GOT3 (cell line): ENCODE measurements at regions not wholly inside any gene's neighbourhood (a gene's known extent, or its start where the extent isn't known, plus 50 kb on each side); places are given as distances from the start of the nearest gene placed in this dataset.
A peak's percentile ranks its signal among the peaks of the same experiment; 100 is the strongest.
"Not testable (repeated sequence)": the region's sequence is repeated elsewhere in the genome, so short reads cannot be mapped to it uniquely, and the experiment has no call there.

ENCODE experiments used
- DNase-seq: peaks from one replicate; lab custom pipeline; 2025; ENCODE audit warnings: mixed read lengths; lab: John Stamatoyannopoulos, UW

DNA sequence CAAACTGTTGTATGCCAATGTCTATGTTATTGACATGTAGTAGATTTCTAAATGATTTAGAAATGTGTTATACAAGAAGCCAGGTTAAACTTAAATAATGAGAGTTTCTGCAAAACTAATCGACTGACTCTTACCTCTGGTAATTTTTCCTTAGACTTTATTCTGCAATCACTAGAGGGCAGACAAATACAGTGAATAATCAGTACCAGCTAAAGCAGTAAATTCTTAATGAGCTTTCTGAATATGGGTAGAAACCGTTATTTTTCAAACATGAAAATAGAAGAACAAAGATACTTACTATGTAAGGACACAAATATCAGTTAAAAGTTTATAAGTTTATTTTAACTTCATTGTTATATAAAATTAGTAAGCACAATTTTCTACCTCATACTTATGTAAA, 97.9 kb upstream of the RGS1 start:
- DNase-seq: no peak

GRCh38 chr1:192485692-192486436, 89.7 kb upstream of the RGS1 start:
- no peak for DNase-seq

GRCh38 chr1:192488058-192488457, 87.5 kb upstream of the RGS1 start:
- DNase-seq: no peak

DNA sequence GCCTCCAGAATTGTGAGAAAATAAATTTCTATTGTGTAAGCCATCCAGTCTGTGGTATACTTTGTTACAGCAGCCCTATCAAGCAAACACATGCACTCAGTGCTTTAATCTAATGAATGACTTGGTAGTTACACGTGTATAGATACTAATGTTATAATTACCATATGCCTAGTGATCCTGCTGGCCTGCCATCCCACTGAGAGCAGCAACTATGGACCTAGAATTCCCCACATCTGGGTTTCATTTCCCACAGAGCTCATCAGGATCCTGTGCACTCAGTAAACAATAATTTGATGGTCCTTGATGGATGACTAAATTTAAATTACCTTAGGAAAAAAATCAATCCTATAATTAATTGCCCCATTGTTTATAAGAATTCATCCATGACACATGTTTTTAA, 86.5 kb upstream of the RGS1 start:
- no peak for DNase-seq

- DNase-seq: peak; percentile 27
Observed at GRCh38 chr1:192489748-192490147, 85.8 kb upstream of the RGS1 start.

DNA sequence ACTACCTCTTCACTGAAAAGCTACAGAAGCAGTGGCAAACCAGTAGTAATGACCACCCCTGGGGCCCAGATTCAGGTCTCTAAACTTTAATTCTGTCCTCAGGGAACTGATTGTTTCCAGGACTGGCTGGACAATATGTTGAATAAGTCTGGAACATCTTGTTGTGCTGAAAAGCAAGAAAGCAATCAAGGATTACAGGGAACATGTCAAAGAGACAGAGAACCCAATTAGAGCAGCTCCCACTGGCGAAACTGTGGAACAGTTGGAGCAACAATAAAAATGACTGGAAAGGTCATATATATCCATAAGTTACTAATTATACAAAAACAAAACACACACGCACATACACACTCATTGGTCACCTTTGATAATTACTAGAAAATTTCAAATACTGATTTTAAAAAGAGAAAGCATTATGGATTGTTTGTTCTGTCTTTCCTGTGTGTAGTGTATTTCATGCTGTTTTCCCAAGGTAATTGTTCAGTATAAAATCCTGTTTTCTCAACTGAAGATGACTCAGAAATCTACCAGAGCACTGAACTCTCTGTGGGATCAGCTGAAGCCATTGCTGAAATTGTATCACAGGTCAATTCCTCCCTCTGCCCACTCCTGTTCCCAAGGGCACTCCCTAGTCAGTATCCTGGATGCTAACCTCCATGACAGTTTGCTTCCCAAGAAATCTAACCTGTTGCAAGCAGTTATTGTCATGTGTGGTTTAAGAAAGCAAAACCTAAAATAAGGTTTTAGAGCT, 83.6 kb upstream of the RGS1 start:
- no peak for DNase-seq

GRCh38 chr1:192493584-192493983, 82.0 kb upstream of the RGS1 start:
- DNase-seq: no peak

DNA sequence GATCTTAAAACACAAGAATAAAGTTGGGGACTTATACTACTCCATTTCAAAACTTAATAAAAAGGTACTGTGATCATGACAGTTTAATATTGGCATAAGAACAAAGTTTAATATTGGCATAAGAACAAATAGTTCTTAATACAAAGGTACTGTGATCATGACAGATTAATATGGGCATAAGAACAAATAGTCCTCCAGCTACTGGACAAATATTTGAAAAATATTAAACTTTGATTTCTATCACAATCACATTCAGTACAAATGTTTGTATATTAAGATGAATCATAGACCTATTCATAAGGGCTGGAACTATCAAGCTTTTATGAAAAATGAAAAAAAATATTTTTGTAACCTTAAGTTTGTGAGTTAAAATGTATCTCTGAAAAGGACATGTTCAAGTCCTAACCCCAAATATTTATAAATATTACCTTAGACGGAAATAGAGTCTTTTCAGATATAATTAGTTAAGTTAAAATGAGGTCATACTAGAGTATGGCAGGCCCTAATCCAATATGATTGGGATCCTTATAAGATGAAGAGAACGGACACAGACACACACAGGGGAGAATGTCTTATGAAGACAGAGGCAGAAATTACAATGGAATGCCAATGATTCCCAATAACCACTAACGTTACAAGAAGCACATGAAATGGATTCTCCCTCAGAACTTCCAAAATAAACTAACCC, 79.1 kb upstream of the RGS1 start:
- DNase-seq: no peak

DNA sequence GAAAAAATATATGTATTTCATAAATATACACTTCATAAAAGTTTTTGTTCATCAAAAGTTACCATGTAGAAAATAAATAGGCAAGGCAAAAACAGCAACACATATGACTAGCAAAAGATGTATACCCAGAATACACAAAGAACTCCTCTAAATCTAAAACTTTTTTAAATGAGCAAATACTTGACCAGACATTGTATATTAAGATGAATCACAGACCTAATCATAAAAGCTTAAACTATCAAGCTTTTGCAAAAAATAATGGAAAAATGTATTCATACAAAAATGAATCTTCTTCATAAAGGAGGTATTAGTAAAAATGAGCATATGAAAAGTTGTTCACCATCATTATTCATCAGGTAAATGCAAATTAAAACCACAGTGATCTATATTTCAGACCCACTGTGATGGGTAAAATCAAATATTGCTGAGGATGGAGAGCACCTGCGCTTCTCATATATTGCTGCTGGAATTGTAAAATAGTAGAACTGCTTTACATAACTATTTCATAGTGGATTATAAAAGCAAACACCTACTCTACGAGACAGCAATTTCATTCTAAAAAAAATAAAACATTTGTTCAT, 78.3 kb upstream of the RGS1 start:
- no peak for DNase-seq

DNA sequence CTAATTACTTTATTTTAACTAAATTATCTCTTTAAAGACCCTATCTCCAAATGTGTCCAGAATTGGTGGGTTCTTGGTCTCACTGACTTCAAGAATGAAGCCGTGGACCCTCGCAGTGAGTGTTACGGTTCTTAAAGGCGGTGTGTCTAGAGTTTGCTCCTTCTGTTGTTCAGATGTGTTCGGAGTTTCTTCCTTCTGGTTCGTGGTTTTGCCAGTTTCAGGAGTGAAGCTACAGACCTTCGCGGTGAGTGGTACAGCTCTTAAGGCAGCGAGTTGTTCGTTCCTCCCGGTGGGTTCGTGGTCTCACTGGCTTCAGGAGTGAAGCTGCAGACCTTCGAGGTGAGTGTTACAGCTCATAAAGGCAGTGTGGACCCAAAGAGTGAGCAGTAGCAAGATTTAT, 77.5 kb upstream of the RGS1 start:
- DNase-seq: not testable (repeated sequence)

DNA sequence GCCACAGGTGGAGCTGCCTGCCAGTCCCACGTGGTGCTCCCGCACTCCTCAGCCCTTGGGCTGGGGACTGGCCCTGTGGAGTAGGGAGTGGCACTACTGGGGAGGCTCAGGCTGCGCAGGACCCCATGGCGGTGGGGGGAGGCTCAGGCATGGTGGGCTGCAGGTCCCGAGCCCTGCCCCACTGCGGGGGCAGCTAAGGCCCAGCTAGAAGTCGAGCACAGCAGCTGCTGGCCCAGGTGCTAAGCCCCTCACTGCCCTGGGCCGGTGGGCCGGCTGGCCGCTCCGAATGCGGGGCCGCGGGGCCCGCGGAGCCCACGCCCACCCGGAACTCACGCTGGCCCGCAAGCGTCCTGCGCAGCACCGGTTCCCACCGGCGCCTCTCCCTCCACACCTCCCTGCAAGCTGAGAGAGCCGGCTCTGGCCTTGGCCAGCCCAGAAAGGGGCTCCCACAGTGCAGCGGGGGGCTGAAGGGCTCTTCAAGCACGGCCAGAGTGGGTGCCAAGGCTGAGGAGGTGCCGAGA, 76.5 kb upstream of the RGS1 start:
- not testable (repeated sequence) for DNase-seq

DNA sequence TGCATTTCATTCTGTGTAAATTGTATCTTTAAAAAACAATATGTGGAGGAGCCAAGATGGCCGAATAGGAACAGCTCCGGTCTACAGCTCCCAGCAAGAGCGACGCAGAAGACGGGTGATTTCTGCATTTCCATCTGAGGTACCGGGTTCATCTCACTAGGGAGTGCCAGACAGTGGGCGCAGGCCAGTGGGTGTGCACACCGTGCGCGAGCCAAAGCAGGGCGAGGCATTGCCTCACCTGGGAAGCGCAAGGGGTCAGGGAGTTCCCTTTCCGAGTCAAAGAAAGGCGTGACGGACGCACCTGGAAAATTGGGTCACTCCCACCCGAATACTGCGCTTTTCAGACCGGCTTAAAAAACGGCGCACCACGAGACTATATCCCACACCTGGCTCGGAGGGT, 75.0 kb upstream of the RGS1 start:
- DNase-seq: not testable (repeated sequence)

GRCh38 chr1:192506741-192507155, 68.8 kb upstream of the RGS1 start:
- no peak for DNase-seq

- DNase-seq: no peak
Observed at GRCh38 chr1:192512426-192513162, 63.0 kb upstream of the RGS1 start.

DNA sequence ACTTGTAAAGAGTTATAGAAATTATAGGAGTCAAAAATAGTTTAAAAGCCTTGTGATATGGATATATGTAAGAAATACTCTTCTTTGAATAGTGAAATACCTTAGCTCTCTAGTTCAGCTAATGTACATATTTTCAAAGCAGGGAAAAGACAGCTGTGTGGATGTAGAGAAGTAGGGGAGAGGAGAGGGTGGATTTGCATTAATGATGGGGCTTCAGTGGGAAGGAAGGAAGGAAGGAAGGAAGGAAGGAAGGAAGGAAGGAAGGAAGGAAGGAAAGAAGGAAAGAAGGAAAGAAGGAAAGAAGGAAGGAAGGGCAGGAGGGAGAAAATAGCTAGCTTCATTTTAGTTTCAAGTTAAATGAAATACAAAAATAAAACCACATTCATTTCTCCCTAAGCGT, 62.4 kb upstream of the RGS1 start:
- no peak for DNase-seq

DNA sequence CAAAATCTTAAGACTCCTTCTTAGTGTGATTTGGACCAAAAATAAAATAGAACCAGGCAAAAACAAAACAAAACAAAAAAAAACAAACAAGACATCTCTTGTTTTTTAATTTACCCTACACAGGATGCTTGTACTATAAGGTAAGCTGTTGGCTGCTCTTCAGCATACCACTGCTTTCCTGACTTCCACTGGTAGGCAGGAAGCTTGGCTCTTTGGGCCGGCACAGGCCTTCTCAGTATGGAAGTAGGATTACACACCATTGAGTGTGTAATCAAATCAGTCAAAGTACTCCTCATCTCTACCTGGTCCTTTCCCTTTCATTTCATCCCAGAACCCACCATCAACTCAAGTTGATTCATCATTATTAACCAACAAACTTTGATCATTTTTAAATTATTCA, 61.9 kb upstream of the RGS1 start:
- no peak for DNase-seq

DNA sequence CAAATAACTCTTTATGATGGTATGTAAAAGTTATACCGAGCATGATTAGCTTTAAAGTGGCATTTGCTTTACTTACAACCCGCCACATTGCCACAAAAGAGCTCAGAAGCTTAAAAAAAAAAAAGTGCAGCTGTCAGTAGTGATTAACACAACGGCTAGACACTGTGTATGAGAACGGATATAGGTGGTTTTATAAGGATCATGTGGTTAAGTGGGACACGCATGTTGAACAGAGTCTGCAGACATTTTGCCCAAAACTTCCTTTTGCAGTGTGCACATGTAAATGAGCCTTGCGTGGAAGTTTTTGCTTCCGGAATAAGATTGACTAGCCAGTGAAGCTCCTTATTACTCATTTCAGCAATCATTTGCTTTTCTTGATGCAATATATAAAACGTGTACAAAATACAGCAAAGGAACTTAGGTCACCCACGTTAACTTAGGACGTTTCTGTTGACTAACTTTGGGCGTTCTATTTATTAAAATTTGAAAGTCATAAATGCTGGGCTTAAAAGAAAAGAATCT, 58.7 kb upstream of the RGS1 start:
- no peak for DNase-seq

GRCh38 chr1:192517716-192518355, 57.7 kb upstream of the RGS1 start:
- DNase-seq: not testable (repeated sequence)

- DNase-seq: no peak
Observed at GRCh38 chr1:192518700-192519099, 56.9 kb upstream of the RGS1 start.

DNA sequence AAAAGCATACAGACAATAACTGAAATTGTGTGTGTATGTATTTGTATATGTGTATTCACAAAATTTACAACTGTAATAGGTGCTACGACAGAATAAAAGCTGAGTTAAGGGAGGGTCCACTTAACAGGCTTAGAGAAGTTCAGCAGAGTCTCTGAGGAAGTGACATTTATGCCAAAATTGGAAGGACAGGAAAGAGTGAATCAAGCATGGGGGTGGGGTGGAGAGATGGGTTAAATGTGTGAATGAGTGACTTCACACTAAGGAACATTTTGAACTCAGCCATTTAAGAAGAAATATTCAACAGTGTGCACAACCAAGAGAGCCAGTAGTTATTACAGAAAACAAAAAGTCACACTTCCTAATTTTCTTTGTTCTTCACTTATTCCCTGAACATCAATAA, 53.8 kb upstream of the RGS1 start:
- DNase-seq: no peak

DNA sequence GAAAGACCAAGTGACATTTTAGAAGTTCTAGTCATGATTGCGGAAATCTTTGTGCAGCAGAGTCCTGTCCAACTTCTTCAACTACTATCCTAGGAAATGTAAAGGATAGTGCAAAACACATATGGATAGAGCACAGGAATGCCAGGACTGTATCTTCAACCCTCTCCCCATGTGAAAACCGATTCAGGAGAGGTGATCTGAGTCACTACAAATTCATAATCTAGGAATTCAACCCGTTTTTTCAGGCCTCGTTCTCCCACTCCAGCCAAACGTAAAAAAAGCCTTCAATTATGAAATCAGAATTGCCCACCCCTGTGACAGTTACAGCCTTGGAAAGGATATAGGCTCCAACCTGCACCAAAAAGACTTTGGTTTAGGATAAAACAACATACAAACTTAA, 52.9 kb upstream of the RGS1 start:
- DNase-seq: no peak
